NCI-H146 (cell line): ENCODE measurements at regions not wholly inside any gene's neighbourhood (a gene's known extent, or its start where the extent isn't known, plus 50 kb on each side); places are given as distances from the start of the nearest gene placed in this dataset.
"Not testable (repeated sequence)": the region's sequence is repeated elsewhere in the genome, so short reads cannot be mapped to it uniquely, and the experiment has no call there.

Source experiments
- DNase-seq: peaks from one replicate; lab custom pipeline; 2025; lab: John Stamatoyannopoulos, UW

- no peak for DNase-seq
These were observed 256.8 kb downstream of the RHOU start for GRCh38 chr1:228992044-228992443.

GRCh38 chr1:228992907-228993535 lies 257.7 kb downstream of the RHOU start:
- no peak for DNase-seq

GRCh38 chr1:228994676-228995594 lies 259.7 kb downstream of the RHOU start:
- no peak for DNase-seq

GRCh38 chr1:228996281-228996680 lies 261.0 kb downstream of the RHOU start:
- no peak for DNase-seq

GRCh38 chr1:228997721-228998144 lies 262.5 kb downstream of the RHOU start:
- DNase-seq = no peak

- DNase-seq = no peak
These were observed 262.9 kb downstream of the RHOU start for GRCh38 chr1:228998179-228998578.

GRCh38 chr1:228999446-229000170 lies 264.3 kb downstream of the RHOU start:
- no peak for DNase-seq

GRCh38 chr1:229000187-229000586 lies 264.9 kb downstream of the RHOU start:
- no peak for DNase-seq

GRCh38 chr1:229001467-229002011 lies 266.3 kb downstream of the RHOU start:
- DNase-seq = peak; percentile 13

GRCh38 chr1:229002037-229002436 lies 266.8 kb downstream of the RHOU start:
- no peak for DNase-seq

GRCh38 chr1:229002451-229002960 lies 267.2 kb downstream of the RHOU start:
- no peak for DNase-seq

GRCh38 chr1:229003233-229004031 lies 267.5 kb upstream of the RAB4A start:
- DNase-seq = peak; percentile 77

- no peak for DNase-seq
These were observed 266.7 kb upstream of the RAB4A start for GRCh38 chr1:229004066-229004833.

GRCh38 chr1:229005097-229005496 lies 265.8 kb upstream of the RAB4A start:
- DNase-seq = no peak

GRCh38 chr1:229005556-229005955 lies 265.4 kb upstream of the RAB4A start:
- DNase-seq = no peak

GRCh38 chr1:229006121-229006870 lies 264.6 kb upstream of the RAB4A start:
- DNase-seq = no peak

GRCh38 chr1:229007167-229007566 lies 263.7 kb upstream of the RAB4A start:
- no peak for DNase-seq

- DNase-seq = no peak
These were observed 263.2 kb upstream of the RAB4A start for GRCh38 chr1:229007701-229008100.

- not testable (repeated sequence) for DNase-seq
These were observed 262.6 kb upstream of the RAB4A start for GRCh38 chr1:229008347-229008746.

GRCh38 chr1:229011022-229011421 lies 259.9 kb upstream of the RAB4A start:
- DNase-seq = no peak
